B cell (primary cell): ENCODE measurements at regions not wholly inside any gene's neighbourhood (a gene's known extent, or its start where the extent isn't known, plus 50 kb on each side); places are given as distances from the start of the nearest gene placed in this dataset.

Source experiments
- EZH2 ChIP-seq: IDR thresholded peaks from 2 replicates; pipeline ENCODE4 v1.6.1; 2012; ENCODE audit warnings: borderline replicate concordance, low read depth, mild to moderate bottlenecking, moderate library complexity, low read length; ENCODE audit not compliant: insufficient read depth, poor library complexity, severe bottlenecking
- TF ChIP-seq, protein P1 (sequence below): fragments of 200-600 bp; IDR thresholded peaks from one replicate; pipeline ENCODE4 v1.8.0; 2022; ENCODE audit warnings: antibody characterized with exemption, mild to moderate bottlenecking

DNA sequence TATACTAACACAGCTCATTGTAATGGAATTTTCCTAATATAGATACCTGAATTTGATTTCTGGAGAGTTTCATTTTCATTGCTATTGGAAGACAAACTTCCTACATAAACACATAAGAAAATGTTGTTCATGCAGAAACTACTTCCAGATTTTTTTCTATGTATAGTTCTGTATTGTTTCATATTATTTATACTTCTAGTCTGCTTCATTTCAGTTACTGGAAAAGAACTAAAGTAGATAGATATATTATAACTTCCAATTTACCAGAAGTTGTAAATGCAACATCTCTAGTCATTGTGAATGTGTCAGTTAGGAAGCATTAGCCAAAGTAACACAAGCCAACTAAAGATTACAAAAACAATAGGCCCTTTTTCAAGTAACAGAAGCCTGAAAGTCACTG is 147.3 kb upstream of the ZNF385D start:
- TF ChIP-seq, protein P1, sequence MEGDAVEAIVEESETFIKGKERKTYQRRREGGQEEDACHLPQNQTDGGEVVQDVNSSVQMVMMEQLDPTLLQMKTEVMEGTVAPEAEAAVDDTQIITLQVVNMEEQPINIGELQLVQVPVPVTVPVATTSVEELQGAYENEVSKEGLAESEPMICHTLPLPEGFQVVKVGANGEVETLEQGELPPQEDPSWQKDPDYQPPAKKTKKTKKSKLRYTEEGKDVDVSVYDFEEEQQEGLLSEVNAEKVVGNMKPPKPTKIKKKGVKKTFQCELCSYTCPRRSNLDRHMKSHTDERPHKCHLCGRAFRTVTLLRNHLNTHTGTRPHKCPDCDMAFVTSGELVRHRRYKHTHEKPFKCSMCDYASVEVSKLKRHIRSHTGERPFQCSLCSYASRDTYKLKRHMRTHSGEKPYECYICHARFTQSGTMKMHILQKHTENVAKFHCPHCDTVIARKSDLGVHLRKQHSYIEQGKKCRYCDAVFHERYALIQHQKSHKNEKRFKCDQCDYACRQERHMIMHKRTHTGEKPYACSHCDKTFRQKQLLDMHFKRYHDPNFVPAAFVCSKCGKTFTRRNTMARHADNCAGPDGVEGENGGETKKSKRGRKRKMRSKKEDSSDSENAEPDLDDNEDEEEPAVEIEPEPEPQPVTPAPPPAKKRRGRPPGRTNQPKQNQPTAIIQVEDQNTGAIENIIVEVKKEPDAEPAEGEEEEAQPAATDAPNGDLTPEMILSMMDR: no peak
- no peak for TF ChIP-seq EZH2
